Stomach (tissue), 4 donors: ENCODE measurements at regions not wholly inside any gene's neighbourhood (a gene's known extent, or its start where the extent isn't known, plus 50 kb on each side); places are given as distances from the start of the nearest gene placed in this dataset.

Source experiments
- POLR2A ChIP-seq, 4 donors: fragments of 450-650 bp; IDR thresholded peaks; one replicate each; pipeline ENCODE4 v1.6.1; 2016; ENCODE audit warnings: antibody characterized with exemption in 4 of 4, control low read depth in 2 of 4, mild to moderate bottlenecking in 1 of 4, moderate library complexity in 1 of 4
- TF ChIP-seq, protein P1 (sequence below), 7 experiments: fragments of 450-650 bp in 4 of 7; fragments of 200-600 bp in 3 of 7; sonication (generic) in 3 of 7; IDR thresholded peaks; one replicate each; pipeline ENCODE4 v1.5.1; 2016 to 2019; ENCODE audit warnings: antibody characterized with exemption in 7 of 7, control low read depth in 2 of 7, mild to moderate bottlenecking in 1 of 7

DNA sequence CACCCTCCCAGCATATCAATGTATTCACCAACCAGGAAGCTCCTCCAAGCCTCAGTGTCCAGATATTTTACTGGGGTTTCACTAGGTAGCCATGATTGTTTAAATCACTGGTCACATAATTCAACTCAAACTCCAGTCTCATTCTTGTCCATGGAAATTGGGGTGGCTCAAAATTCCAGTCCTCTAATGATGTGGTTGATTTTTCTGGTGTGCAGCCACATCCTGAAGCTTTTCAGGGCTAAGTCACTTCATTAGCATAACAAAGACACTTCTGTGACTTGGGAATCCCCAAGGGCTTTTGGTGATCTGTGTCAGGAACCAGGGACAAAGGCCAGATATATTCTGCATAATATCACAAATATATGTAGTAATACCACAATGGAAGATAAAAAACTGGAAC, 786.9 kb upstream of the IGFBP3 start:
- TF ChIP-seq, protein P1, sequence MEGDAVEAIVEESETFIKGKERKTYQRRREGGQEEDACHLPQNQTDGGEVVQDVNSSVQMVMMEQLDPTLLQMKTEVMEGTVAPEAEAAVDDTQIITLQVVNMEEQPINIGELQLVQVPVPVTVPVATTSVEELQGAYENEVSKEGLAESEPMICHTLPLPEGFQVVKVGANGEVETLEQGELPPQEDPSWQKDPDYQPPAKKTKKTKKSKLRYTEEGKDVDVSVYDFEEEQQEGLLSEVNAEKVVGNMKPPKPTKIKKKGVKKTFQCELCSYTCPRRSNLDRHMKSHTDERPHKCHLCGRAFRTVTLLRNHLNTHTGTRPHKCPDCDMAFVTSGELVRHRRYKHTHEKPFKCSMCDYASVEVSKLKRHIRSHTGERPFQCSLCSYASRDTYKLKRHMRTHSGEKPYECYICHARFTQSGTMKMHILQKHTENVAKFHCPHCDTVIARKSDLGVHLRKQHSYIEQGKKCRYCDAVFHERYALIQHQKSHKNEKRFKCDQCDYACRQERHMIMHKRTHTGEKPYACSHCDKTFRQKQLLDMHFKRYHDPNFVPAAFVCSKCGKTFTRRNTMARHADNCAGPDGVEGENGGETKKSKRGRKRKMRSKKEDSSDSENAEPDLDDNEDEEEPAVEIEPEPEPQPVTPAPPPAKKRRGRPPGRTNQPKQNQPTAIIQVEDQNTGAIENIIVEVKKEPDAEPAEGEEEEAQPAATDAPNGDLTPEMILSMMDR (IDR thresholded peaks at IDR 0.05): no peak
- TF ChIP-seq POLR2A (IDR thresholded peaks at IDR 0.05): no peak
